Activated CD8-positive, alpha-beta memory T cell treated with anti-CD3 and anti-CD28 coated beads, Interleukin-2, amount 50 U/mL, for 24 hours (primary cell): ENCODE measurements at regions not wholly inside any gene's neighbourhood (a gene's known extent, or its start where the extent isn't known, plus 50 kb on each side); places are given as distances from the start of the nearest gene placed in this dataset.
"Not testable (repeated sequence)": the region's sequence is repeated elsewhere in the genome, so short reads cannot be mapped to it uniquely, and the experiment has no call there.

Experiments used
- DNase-seq: peaks from one replicate; pipeline ENCODE4 v3.0.0-alpha.2; 2020; ENCODE audit errors: extremely low read depth

GRCh38 chr5:83001796-83002381 lies 75.3 kb downstream of the TMEM167A start:
- no peak for DNase-seq

- no peak for DNase-seq
Measured at GRCh38 chr5:83000922-83001321, 76.3 kb downstream of the TMEM167A start.

- no peak for DNase-seq
Measured at GRCh38 chr5:83000428-83000827, 76.8 kb downstream of the TMEM167A start.

- DNase-seq: no peak
Measured at GRCh38 chr5:82993416-82993815, 83.8 kb downstream of the TMEM167A start.

GRCh38 chr5:82992646-82993045 lies 84.5 kb downstream of the TMEM167A start:
- DNase-seq: no peak

GRCh38 chr5:82991678-82992323 lies 85.4 kb downstream of the TMEM167A start:
- DNase-seq: no peak

GRCh38 chr5:82991059-82991458 lies 86.1 kb downstream of the TMEM167A start:
- no peak for DNase-seq

GRCh38 chr5:82987188-82987587 lies 90.0 kb downstream of the TMEM167A start:
- no peak for DNase-seq

- no peak for DNase-seq
Measured at GRCh38 chr5:82986404-82986803, 90.8 kb downstream of the TMEM167A start.

- no peak for DNase-seq
Measured at GRCh38 chr5:82985763-82986162, 91.4 kb downstream of the TMEM167A start.

- no peak for DNase-seq
Measured at GRCh38 chr5:82984786-82985735, 92.1 kb downstream of the TMEM167A start.

- DNase-seq: no peak
Measured at GRCh38 chr5:82982846-82983245, 94.3 kb downstream of the TMEM167A start.

GRCh38 chr5:82976887-82977286 lies 100.3 kb downstream of the TMEM167A start:
- DNase-seq: not testable (repeated sequence)

- DNase-seq: no peak
Measured at GRCh38 chr5:82975812-82976211, 101.4 kb downstream of the TMEM167A start.

GRCh38 chr5:82975396-82975795 lies 101.8 kb downstream of the TMEM167A start:
- no peak for DNase-seq

GRCh38 chr5:82974346-82974745 lies 102.8 kb downstream of the TMEM167A start:
- not testable (repeated sequence) for DNase-seq

- DNase-seq: no peak
Measured at GRCh38 chr5:82971901-82972300, 105.3 kb downstream of the TMEM167A start.

GRCh38 chr5:82971034-82971806 lies 106.0 kb downstream of the TMEM167A start:
- DNase-seq: not testable (repeated sequence)

- not testable (repeated sequence) for DNase-seq
Measured at GRCh38 chr5:82969221-82969976, 107.8 kb downstream of the TMEM167A start.

- DNase-seq: no peak
Measured at GRCh38 chr5:82967072-82967471, 110.1 kb downstream of the TMEM167A start.

- DNase-seq: no peak
Measured at GRCh38 chr5:82959466-82959865, 117.7 kb downstream of the TMEM167A start.
